ENCODE measurements at regions not wholly inside any gene's neighbourhood (a gene's known extent, or its start where the extent isn't known, plus 50 kb on each side); places are given as distances from the start of the nearest gene placed in this dataset.

DNA sequence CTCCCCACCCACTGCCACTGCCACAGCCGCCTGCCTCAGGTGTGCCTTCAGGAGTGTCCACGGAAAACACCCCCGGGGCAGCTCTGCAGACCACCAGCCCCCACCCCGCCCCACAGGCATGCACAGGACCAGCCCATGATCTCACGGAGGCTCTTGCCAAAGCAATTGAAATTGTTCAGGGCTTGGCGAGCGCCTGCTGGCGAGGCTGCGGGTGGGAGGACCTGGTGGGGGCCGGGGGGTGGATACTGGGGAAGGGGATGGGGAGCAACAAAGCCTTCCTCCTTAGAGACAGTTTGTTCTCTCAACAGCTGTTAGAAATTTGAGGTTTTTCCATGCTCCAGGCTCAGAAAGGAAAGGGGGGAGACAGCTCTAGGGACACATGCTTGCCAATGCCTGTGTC lies 274.7 kb downstream of the MN1 start:
- no peak for DNase-seq

DNA sequence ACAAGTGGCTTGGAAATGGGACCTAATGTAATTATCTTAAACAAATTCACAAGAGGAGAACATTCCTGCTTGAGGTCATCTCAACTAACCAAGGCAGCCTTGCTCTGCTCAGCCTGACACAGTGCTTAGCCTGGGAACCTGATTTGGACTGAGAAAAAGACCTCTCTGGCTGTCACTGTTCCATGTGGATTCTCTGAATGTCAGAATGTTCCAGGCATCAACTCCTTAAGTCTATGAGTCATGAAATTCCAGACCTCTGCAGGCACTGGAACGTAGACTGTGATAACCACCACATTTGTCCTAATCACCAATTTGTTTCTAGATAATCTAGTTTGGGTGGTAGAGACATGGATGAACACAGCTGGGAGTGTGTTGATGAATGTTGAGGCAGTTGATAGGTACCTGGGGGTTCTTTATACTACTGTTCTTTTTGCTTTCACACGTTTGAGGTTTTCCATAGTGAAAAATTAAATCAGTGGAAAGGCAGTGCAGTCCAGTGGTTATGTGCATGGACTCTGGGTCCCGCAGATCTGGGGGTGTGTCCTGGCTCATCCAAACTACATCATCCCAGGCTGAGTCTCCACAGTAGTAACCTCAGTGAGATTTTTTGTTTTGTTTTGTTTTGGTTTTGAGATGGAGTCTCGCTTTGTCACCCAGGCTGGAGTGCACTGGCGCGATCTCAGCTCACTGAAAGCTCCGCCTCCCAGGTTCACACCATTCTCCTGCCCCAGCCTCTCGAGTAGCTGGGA lies 269.6 kb downstream of the MN1 start:
- no peak for DNase-seq

DNA sequence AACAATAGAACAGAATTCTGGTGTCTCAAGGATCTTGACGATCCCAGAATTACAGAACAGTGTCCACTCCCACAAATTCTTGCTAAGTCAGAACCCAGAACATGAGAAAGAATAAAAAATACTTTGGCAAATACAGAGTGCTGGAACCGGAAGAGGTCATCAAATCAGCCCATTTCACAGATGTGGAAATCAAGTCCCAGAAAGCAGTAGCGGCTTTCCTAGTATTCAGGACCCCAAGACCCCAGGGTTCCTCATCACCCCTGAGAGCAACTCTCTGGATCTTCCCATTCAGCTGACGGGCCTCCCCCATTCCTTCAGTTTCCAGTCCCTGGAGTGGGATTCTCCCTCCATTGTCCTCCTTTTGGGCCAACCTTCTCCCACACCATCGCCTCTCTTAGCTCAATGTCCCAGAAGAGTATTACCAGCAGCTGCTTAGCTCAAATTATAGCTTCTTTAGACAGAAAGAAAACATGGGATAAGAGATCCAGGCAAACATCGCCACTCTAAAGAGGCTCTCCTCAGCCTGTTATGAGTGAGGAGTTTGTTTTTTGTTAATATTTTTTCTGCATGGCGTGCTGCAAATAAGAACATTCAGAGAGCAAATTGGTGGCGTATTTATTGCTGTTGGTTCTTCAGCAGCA lies 268.3 kb downstream of the MN1 start:
- no peak for DNase-seq

GRCh38 chr22:27534720-27535125 lies 266.8 kb downstream of the MN1 start:
- DNase-seq: no peak

GRCh38 chr22:27535452-27535851 lies 266.1 kb downstream of the MN1 start:
- no peak for DNase-seq

- DNase-seq: no peak
Observed at GRCh38 chr22:27537501-27537900, 264.1 kb downstream of the MN1 start.

GRCh38 chr22:27538666-27539065 lies 262.9 kb downstream of the MN1 start:
- DNase-seq: no peak

GRCh38 chr22:27540247-27540646 lies 261.3 kb downstream of the MN1 start:
- DNase-seq: no peak

DNA sequence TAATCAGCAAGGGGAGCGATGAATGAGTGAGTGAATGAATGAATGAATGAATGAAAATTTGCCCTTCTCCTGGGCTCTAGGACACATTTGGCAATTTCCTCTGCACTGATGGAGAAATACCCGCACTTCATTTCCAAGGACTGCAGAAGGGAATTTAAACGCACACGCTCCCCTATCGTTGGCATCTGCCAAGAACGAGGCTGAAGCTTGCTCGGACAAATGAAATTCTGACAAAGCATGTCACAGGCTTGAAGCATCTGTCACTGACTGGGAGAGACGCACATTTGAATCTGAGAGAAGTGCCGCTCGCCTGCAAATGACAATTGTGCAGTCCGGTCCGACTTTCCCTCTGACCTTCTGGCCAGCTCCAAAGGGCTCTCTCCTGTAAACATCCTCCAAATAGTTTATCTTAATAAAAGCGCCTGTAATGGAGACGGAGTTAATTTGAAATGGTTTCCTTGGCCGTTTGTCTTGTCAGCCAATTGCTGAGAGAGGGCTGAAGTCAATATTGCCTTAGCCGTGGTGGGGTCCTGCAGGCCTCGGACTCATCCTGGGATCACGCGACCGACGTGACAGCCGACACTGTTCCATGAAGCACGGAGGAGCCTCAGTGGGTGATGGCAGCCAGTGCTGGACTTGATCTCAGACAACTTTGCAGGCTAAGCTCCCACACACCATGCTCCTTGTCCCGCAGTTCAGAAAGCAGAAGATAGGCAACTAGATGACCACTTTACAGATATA lies 260.7 kb downstream of the MN1 start:
- no peak for DNase-seq

DNA sequence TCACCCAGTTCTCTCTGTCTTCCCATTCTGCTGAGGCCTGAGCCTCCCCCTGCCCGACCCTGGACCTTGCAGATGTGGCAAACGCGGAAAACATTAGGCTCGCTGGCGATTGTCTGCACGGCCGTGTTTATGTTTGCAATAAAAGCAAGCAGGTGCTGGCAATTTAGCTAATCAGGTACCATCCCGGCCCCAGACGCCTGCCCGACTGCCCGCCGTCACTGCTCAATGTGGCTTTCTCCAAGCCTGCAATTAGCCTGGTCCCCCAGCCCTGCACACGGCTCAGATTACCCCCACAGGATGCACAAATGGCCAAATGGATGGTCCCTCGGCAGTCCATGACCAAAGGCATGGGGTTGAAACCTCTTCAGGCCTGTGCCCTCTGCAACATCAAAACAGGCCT lies 259.7 kb downstream of the MN1 start:
- no peak for DNase-seq

GRCh38 chr22:27542602-27543001 lies 259.0 kb downstream of the MN1 start:
- no peak for DNase-seq

DNA sequence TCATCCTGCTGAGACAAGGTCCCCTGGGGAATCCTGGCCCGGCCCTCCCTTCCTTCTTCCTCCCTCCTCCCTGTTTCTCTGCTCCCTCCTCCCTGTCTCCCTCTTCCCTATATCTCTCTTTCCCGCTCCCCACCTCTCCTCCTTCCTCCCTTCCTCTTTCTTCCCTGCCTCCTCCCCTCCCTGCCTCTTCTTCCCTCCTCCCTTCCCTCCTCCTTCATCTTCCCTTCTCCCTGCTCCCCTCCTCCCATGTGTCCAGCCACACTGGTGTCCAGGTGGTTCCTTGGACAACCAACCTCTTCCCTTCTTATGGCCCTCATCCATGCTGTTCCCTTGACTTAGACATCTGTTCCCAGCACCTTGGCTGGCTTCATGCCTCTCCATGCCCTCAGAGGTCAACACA lies 258.1 kb downstream of the MN1 start:
- DNase-seq: no peak

GRCh38 chr22:27545085-27545484 lies 256.5 kb downstream of the MN1 start:
- no peak for DNase-seq

DNA sequence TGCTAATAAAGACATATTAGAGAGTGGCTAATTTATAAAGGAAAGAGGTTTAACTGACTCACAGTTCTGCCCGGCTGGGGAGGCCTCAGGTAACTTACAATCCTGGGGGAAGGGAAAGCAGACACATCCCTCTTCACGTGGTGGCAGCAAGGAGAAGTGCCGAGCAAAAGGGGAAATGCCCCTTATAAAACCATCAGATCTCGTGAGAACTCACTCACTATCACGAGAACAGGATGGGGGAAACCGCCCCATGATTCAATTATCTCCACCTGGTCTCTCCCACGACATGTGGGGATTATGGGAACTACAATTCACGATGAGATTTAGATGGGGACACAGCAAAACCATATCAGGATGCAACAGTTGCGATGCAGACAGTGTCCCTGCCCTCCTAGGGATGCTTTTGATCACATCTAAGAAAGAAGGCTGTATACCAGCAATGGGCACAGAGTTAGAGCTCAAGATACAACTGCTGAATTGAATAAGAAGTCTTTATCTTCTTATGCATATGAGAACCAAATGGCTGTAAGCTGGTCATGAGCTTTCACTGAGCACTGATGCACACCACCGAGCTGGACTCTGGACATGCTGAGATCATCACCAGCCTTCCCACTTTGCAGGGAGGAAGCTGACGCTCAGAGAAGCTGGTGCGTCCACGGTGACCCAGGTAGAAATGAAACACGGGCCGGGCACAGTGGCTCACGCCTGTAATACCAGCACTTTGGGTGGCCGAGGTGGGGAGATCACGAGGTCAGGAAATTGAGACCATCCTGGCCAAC lies 255.2 kb downstream of the MN1 start:
- DNase-seq: no peak

- no peak for DNase-seq
Observed at GRCh38 chr22:27551402-27551801, 250.2 kb downstream of the MN1 start.

DNA sequence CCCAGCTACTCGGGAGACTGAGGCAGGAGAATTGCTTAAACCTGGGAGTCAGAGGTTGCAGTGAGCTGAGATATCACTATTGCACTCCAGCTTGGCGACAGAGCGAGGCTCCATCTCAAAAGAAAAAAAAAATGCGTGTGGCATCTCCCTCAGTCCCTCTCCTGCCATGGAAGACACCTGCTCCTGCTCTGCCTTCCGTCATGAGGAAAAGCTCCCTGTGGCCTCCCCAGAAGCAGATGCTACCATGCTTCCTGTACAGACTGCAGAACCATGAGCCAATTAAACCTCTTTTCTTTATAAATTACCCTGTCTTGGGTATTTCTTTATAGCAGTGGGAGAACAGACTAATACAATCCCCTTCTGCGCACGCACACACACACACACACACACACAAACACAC lies 249.4 kb downstream of the MN1 start:
- no peak for DNase-seq

GRCh38 chr22:27552863-27553262 lies 248.7 kb downstream of the MN1 start:
- no peak for DNase-seq

DNA sequence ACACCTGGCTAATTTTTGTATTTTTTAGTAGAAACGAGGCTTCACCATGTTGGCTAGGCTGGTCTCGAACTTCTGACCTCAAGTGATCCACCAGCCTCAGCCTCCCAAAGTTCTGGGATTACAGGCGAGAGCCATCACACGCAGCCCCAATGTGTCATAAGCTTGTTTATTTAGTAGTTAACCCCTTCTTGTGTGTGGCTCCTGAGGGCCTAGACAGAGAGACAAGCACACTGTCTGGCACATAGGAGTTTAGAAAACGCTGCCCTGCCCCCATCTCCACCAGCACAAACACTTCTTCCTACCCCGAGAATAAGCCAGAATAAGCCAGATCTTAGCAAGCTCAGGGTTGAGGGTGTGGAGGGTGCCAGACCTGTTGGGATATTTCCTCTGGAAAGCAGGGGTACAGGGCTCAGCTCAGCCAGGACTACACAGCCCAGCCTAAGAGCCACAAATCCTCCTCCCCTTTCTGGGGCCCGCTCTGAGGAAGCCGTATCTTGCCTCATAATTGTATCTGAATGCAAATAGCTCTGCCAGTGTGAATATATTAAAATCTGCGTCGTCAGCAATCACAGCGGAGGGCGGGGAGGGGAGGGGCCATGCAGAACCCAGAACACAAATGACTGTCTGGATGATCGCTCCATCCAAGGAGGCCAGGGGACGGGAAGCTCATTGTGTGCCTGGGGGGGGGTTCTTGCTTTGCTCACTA lies 247.3 kb downstream of the MN1 start:
- no peak for DNase-seq

DNA sequence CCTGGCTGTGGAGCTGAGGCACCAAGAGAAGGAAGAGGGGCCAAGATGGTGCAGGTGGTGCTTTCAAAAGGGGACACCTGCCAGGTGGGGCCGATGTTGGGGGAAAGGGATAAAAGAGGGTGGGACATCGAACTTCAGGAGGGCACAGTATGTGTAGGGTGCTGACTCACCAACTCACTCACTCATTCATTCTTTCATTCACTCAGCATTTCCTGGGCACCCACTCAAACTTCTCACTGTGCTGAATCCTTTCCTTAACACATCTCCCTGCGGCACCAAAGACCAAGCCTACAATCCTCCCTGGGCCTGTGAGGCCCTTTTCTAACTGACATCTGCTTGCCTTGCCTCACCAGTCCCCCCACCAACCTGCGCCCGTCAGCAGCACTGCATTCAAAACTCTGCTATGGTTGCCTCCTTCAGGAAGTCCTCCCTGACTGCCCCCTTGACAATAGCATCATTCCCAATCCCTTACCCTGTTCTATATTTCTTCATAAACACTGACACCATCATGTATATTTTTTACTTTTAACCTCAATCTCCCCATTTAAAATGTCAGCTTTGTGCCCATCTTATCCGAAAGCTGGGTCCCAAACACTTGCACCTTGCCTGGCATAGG lies 246.6 kb downstream of the MN1 start:
- DNase-seq: no peak

DNA sequence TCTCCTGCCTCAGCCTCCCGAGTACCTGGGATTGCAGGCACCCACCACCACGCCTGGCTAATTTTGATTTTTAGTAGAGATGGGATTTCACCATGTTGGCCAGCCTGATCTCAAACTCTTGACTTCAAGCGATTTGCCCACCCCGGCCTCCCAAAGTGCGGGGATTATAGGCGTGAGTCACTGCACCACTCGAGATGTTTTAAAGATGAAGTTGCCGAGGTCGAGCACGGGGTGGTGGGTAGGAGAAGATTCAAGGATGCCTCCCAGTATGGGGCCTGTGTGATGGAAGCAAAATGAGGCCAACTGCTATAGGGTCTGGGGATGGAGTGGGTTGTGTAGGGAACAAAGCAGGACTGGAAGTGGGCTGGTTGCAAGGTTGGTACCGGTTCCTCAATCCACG lies 245.2 kb downstream of the MN1 start:
- DNase-seq: no peak

- DNase-seq: no peak
Observed at GRCh38 chr22:27557286-27558008, 244.1 kb downstream of the MN1 start.

Data from activated CD4-positive, alpha-beta T cell treated with anti-CD3 and anti-CD28 coated beads, Interleukin-2, amount 50 U/mL, for 16 hours (primary cell).